Endothelial cell of umbilical vein (primary cell): ENCODE measurements at regions not wholly inside any gene's neighbourhood (a gene's known extent, or its start where the extent isn't known, plus 50 kb on each side); places are given as distances from the start of the nearest gene placed in this dataset.

Experiments used
- BruUV-seq: library from RNA; stranded (reverse); fragments of 400-500 nt; replicated peaks from 2 replicates; lab custom pipeline; 2021; lab: Mats Ljungman, UMichigan
- CTCF ChIA-PET: fragments of 300-600, 350-600 bp; sonication (Branson Sonifier 250); formaldehyde crosslinking; loops from one replicate; lab custom pipeline; 2021; ENCODE audit warnings: antibody characterized with exemption, inconsistent platforms; lab: Charles Lee
- POLR2A ChIA-PET: fragments of 300-600, 350-600 bp; sonication (Branson Sonifier 250); formaldehyde crosslinking; loops from one replicate; lab custom pipeline; 2021; ENCODE audit warnings: antibody characterized with exemption, inconsistent platforms; lab: Charles Lee
- DNase-seq: peaks from one replicate; pipeline ENCODE4 v3.0.0-alpha.2; 2011; ENCODE audit warnings: low read depth, low spot score
- FAIRE-seq: peaks from 2 replicates; lab custom pipeline; 2011; peaks lifted over from hg19 to GRCh38; lab: Jason Lieb, UNC
- H2AFZ ChIP-seq: 2 replicates; pipeline ENCODE4 v1.6.0; 2012; ENCODE audit warnings: low read depth, low read length, control low read depth, inconsistent platforms
- H3K27ac ChIP-seq: 2 replicates; pipeline ENCODE4 v1.5.1; 2011; ENCODE audit warnings: low read depth, mild to moderate bottlenecking, control low read depth, low read length, moderate library complexity; ENCODE audit not compliant: insufficient read depth
- H3K27me3 ChIP-seq, 2 experiments: 2 replicates each; pipeline versions ENCODE4 v1.6.0 to v1.6.1; 2011; ENCODE audit warnings: low read length in 2 of 2, mixed read lengths in 1 of 2; ENCODE audit not compliant: control insufficient read depth in 2 of 2, insufficient read depth in 2 of 2
- H3K36me3 ChIP-seq, 2 experiments: 2 replicates in 1 of 2; 3 replicates in 1 of 2; pipeline ENCODE4 v1.5.1; 2011; ENCODE audit warnings: low read length in 2 of 2, mild to moderate bottlenecking in 1 of 2, moderate library complexity in 1 of 2; ENCODE audit not compliant: control insufficient read depth in 2 of 2, insufficient read depth in 2 of 2; ENCODE audit errors: extremely low read depth in 1 of 2
- H3K4me1 ChIP-seq: 3 replicates; pipeline ENCODE4 v1.5.1; 2011; ENCODE audit warnings: mild to moderate bottlenecking, low read length; ENCODE audit not compliant: control insufficient read depth, insufficient read depth; ENCODE audit errors: extremely low read depth
- H3K4me2 ChIP-seq: 2 replicates; pipeline ENCODE4 v1.6.1; 2011; ENCODE audit warnings: low read length, control low read depth, mixed read lengths; ENCODE audit not compliant: insufficient read depth
- H3K4me3 ChIP-seq, 3 experiments: fragments of 200-600 bp in 1 of 3; sonication (generic), shearing (Covaris generic) in 1 of 3; replicated peaks in 1 of 3; 2 replicates each; pipeline ENCODE4 v1.5.1; 2011 to 2016; ENCODE audit warnings: control low read depth in 3 of 3, low read length in 3 of 3, mild to moderate bottlenecking in 2 of 3, inconsistent platforms in 1 of 3, low read depth in 1 of 3, moderate library complexity in 1 of 3; ENCODE audit not compliant: insufficient read depth in 1 of 3
- H3K79me2 ChIP-seq: 2 replicates; pipeline ENCODE4 v1.6.0; 2012; ENCODE audit warnings: low read length, inconsistent platforms; ENCODE audit not compliant: control insufficient read depth, insufficient read depth
- H3K9ac ChIP-seq: replicated peaks from 2 replicates; pipeline ENCODE3; 2011; ENCODE audit warnings: low read length, control low read depth; ENCODE audit not compliant: insufficient read depth; ENCODE audit errors: extremely low read depth
- H3K9me1 ChIP-seq: replicated peaks from 3 replicates; pipeline ENCODE4 v1.6.0; 2011; ENCODE audit warnings: mild to moderate bottlenecking, low read length; ENCODE audit not compliant: control insufficient read depth, insufficient read depth; ENCODE audit errors: extremely low read depth
- H3K9me3 ChIP-seq: replicated peaks from 2 replicates; pipeline ENCODE4 v1.5.1; 2012; ENCODE audit warnings: low read length, inconsistent platforms; ENCODE audit not compliant: control insufficient read depth, insufficient read depth
- H4K20me1 ChIP-seq: replicated peaks from 2 replicates; pipeline ENCODE3; 2011; ENCODE audit warnings: mild to moderate bottlenecking, low read length; ENCODE audit not compliant: control insufficient read depth, insufficient read depth; ENCODE audit errors: extremely low read depth
- CTCF ChIP-seq, 2 donors: IDR thresholded peaks; 1 replicate in 1 of 2; 2 replicates in 1 of 2; pipeline ENCODE4 v1.5.1; 2011; ENCODE audit warnings: low read length in 2 of 2, mild to moderate bottlenecking in 2 of 2, moderate library complexity in 2 of 2, control low read depth in 1 of 2, inconsistent platforms in 1 of 2, low read depth in 1 of 2; ENCODE audit not compliant: insufficient read depth in 1 of 2; ENCODE audit errors: extremely low read depth in 1 of 2
- EZH2 ChIP-seq: IDR thresholded peaks from 2 replicates; pipeline ENCODE4 v1.6.1; 2012; ENCODE audit warnings: borderline replicate concordance, low read depth, mild to moderate bottlenecking, moderate library complexity, low read length, inconsistent platforms; ENCODE audit not compliant: severe bottlenecking
- FOS ChIP-seq: IDR thresholded peaks from 2 replicates; pipeline ENCODE4 v1.6.1; 2011; ENCODE audit warnings: mild to moderate bottlenecking, low read length, moderate library complexity, borderline replicate concordance; ENCODE audit not compliant: insufficient read depth
- GATA2 ChIP-seq: IDR thresholded peaks from 2 replicates; pipeline ENCODE4 v1.7.0; 2011; ENCODE audit warnings: low read depth, mild to moderate bottlenecking, moderate library complexity, mixed read lengths, low read length; ENCODE audit not compliant: insufficient read length, insufficient read depth
- JUN ChIP-seq: IDR thresholded peaks from 2 replicates; pipeline ENCODE4 v1.6.1; 2011; ENCODE audit warnings: borderline replicate concordance, low read depth; ENCODE audit not compliant: insufficient read length, insufficient read depth
- MAX ChIP-seq: IDR thresholded peaks from 2 replicates; pipeline ENCODE4 v1.6.1; 2011; ENCODE audit not compliant: insufficient read depth, insufficient read length
- MYC ChIP-seq: IDR thresholded peaks from one replicate; pipeline ENCODE4 v1.6.1; 2011; ENCODE audit warnings: mild to moderate bottlenecking, low read depth, low read length
- POLR2A ChIP-seq: IDR thresholded peaks from 2 replicates; pipeline ENCODE4 v1.6.1; 2012; ENCODE audit warnings: low read depth, mild to moderate bottlenecking, control low read depth, low read length
- POLR2AphosphoS5 ChIP-seq: IDR thresholded peaks from 2 replicates; pipeline ENCODE4 v1.6.1; 2012; ENCODE audit warnings: low read depth, mild to moderate bottlenecking, control low read depth, low read length, moderate library complexity; ENCODE audit not compliant: insufficient read depth
- dilution Hi-C: fragments of 300-500 bp; cut with MboI; formaldehyde crosslinking; loops from one replicate; pipeline ENCODE4 v1.15.0; 2019; ENCODE audit warnings: low sequenced_read_pairs; ENCODE audit not compliant: extremely low pct_ligation_motif_present
- intact Hi-C: fragments of 100-400 bp; cut with micrococcal nuclease; formaldehyde crosslinking; loops from one replicate; pipeline ENCODE4 v1.10.0; 2022

- no peak overlapping the region for H2AFZ ChIP-seq
- intact Hi-C loops, result no loop called here
- H3K4me1 ChIP-seq, result no peaks in the 10 kb centered on the region
- no peaks in the 10 kb centered on the region for H3K36me3 ChIP-seq
- no peak for DNase-seq
- no peak overlapping the region for H3K4me2 ChIP-seq
- no TSS peak for BruUV-seq
- H3K9me3 ChIP-seq, result no peaks in the 10 kb centered on the region
- ChIA-PET POLR2A (no interaction called here), CTCF (interaction anchor here (0.9 to 2.5 kb wide), 3 partner anchors 11 to 63 kb away, joined by 3 to 8 read pairs (median 3); no protein-coding TSS in a partner anchor)
- H3K27ac ChIP-seq, result no peak overlapping the region
- H3K9ac ChIP-seq, result no peak overlapping the region
- TF ChIP-seq POLR2A (no peak), MYC (no peak), POLR2AphosphoS5 (no peak), CTCF (IDR thresholded peaks at IDR 0.05; ENCODE audit: extremely low read depth in 1 of 2, insufficient read depth in 1 of 2, low read depth in 1 of 2, low read length in 2 of 2) (no peak), FOS (no peak), GATA2 (no peak), MAX (no peak), JUN (no peak), EZH2 (no peak)
- no peaks in the 10 kb centered on the region for H3K79me2 ChIP-seq
- no peak overlapping the region for H3K4me3 ChIP-seq
- dilution Hi-C loops, result no loop called here
- no peaks in the 10 kb centered on the region for H3K27me3 ChIP-seq
- no peaks in the 10 kb centered on the region for H4K20me1 ChIP-seq
- no peaks in the 10 kb centered on the region for H3K9me1 ChIP-seq
- no peak for FAIRE-seq
Measured at GRCh38 chr7:114364151-114364550, 50.5 kb upstream of the FOXP2 start.
